Breast epithelium (tissue), 3 donors: ENCODE measurements at regions not wholly inside any gene's neighbourhood (a gene's known extent, or its start where the extent isn't known, plus 50 kb on each side); places are given as distances from the start of the nearest gene placed in this dataset.

Experiments used
- POLR2A ChIP-seq: fragments of 450-650 bp; IDR thresholded peaks from one replicate; pipeline ENCODE4 v1.6.1; 2016; ENCODE audit warnings: antibody characterized with exemption, mild to moderate bottlenecking, moderate library complexity
- TF ChIP-seq, protein P1 (sequence below), 3 donors: fragments of 450-650 bp; IDR thresholded peaks; one replicate each; pipeline ENCODE4 v1.5.1; 2016 to 2017; ENCODE audit warnings: antibody characterized with exemption in 3 of 3, mild to moderate bottlenecking in 3 of 3, moderate library complexity in 3 of 3

DNA sequence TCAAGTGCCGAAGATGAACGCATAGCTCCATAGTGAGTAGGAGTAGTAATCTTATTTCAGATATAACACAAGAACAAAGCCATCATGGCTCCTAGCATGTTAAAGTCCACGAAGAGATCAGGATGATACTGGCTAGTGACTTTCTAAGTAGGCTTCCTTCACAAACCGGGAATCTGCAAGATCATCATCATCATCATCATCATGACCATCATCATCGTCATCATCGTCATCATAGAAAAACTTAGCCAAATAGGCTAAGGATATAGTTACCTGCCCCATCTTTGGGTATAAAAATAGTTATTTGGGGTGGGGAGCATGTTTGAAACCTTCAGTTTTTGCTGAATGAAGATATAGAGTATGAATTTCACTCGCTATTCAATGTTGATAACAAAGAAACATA lies 57.9 kb downstream of the PYDC2 start:
- TF ChIP-seq, protein P1, sequence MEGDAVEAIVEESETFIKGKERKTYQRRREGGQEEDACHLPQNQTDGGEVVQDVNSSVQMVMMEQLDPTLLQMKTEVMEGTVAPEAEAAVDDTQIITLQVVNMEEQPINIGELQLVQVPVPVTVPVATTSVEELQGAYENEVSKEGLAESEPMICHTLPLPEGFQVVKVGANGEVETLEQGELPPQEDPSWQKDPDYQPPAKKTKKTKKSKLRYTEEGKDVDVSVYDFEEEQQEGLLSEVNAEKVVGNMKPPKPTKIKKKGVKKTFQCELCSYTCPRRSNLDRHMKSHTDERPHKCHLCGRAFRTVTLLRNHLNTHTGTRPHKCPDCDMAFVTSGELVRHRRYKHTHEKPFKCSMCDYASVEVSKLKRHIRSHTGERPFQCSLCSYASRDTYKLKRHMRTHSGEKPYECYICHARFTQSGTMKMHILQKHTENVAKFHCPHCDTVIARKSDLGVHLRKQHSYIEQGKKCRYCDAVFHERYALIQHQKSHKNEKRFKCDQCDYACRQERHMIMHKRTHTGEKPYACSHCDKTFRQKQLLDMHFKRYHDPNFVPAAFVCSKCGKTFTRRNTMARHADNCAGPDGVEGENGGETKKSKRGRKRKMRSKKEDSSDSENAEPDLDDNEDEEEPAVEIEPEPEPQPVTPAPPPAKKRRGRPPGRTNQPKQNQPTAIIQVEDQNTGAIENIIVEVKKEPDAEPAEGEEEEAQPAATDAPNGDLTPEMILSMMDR (IDR thresholded peaks at IDR 0.05) = no peak
- TF ChIP-seq POLR2A = no peak
